ENCODE measurements at regions not wholly inside any gene's neighbourhood (a gene's known extent, or its start where the extent isn't known, plus 50 kb on each side); places are given as distances from the start of the nearest gene placed in this dataset.

DNA sequence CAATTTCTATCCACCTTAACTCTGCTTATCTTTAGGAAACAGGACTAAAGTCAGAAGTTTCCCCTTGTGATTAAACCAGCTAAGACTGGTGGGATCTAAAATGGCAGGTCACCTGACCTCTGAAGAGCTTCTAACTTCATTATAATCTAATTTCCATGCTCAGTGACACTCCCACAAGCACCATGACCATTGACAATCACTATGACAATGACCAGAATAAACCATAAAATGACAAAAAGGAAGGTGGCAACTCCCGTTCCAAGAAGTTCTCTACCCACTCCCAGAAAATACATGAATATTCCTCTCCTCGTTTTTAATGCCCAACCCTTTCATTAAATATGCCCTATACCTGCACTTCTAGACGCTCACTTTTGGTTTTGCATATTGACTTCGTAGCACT is 471.2 kb upstream of the CCDC54 start:
- TF ChIP-seq, protein P1, sequence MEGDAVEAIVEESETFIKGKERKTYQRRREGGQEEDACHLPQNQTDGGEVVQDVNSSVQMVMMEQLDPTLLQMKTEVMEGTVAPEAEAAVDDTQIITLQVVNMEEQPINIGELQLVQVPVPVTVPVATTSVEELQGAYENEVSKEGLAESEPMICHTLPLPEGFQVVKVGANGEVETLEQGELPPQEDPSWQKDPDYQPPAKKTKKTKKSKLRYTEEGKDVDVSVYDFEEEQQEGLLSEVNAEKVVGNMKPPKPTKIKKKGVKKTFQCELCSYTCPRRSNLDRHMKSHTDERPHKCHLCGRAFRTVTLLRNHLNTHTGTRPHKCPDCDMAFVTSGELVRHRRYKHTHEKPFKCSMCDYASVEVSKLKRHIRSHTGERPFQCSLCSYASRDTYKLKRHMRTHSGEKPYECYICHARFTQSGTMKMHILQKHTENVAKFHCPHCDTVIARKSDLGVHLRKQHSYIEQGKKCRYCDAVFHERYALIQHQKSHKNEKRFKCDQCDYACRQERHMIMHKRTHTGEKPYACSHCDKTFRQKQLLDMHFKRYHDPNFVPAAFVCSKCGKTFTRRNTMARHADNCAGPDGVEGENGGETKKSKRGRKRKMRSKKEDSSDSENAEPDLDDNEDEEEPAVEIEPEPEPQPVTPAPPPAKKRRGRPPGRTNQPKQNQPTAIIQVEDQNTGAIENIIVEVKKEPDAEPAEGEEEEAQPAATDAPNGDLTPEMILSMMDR (conservative IDR thresholded peaks at IDR 0.05 in 1 of 2, IDR thresholded peaks at IDR 0.05 in 1 of 2; ENCODE audit: extremely low read depth in 1 of 2, insufficient read depth in 1 of 2, low read depth in 1 of 2, low read length in 2 of 2) = no peak
- TF ChIP-seq EZH2 (IDR thresholded peaks at IDR 0.05; ENCODE audit: borderline replicate concordance, low read length) = no peak

Measured in mammary epithelial cell (primary cell).